Endothelial cell (in vitro differentiated cells): ENCODE measurements at regions not wholly inside any gene's neighbourhood (a gene's known extent, or its start where the extent isn't known, plus 50 kb on each side); places are given as distances from the start of the nearest gene placed in this dataset.

Experiments
- DNase-seq: peaks from one replicate; pipeline ENCODE4 v3.0.0; 2021; ENCODE audit warnings: low spot score
- H3K27ac Mint-ChIP-seq: one replicate; pipeline ENCODE4 v1.8.0; 2021; ENCODE audit warnings: mixed read lengths, inconsistent platforms; ENCODE audit not compliant: unreplicated experiment
- H3K27me3 Mint-ChIP-seq: one replicate; pipeline ENCODE4 v1.8.0; 2021; ENCODE audit warnings: mild to moderate bottlenecking, moderate library complexity, mixed read lengths, inconsistent platforms; ENCODE audit not compliant: unreplicated experiment
- H3K36me3 Mint-ChIP-seq: one replicate; pipeline ENCODE4 v1.8.0; 2021; ENCODE audit warnings: mild to moderate bottlenecking, low read depth, mixed read lengths, inconsistent platforms; ENCODE audit not compliant: unreplicated experiment
- H3K4me1 Mint-ChIP-seq: one replicate; pipeline ENCODE4 v1.8.0; 2021; ENCODE audit warnings: mild to moderate bottlenecking, mixed read lengths, inconsistent platforms; ENCODE audit not compliant: unreplicated experiment
- H3K4me3 Mint-ChIP-seq: one replicate; pipeline ENCODE4 v1.8.0; 2021; ENCODE audit warnings: mild to moderate bottlenecking, mixed read lengths, inconsistent platforms; ENCODE audit not compliant: unreplicated experiment
- H3K9me3 Mint-ChIP-seq: one replicate; pipeline ENCODE4 v1.8.0; 2021; ENCODE audit warnings: mixed read lengths, inconsistent platforms; ENCODE audit not compliant: unreplicated experiment
- CTCF ChIP-seq: fragments of 200-600 bp; sonication (generic); IDR thresholded peaks from one replicate; pipeline ENCODE4 v1.5.0; 2021; ENCODE audit warnings: antibody characterized with exemption; ENCODE audit not compliant: unreplicated experiment

- Mint-ChIP-seq H3K4me1 (no peaks in the 10 kb centered on the region), H3K27ac (no peak overlapping the region), H3K9me3 (no peaks in the 10 kb centered on the region), H3K36me3 (no peaks in the 10 kb centered on the region), H3K27me3 (no peaks in the 10 kb centered on the region), H3K4me3 (no peak overlapping the region)
- DNase-seq, result no peak
- no peak for TF ChIP-seq CTCF
These were observed 920.4 kb upstream of the GJE1 start for GRCh38 chr6:141212296-141212695.

- no peak overlapping the region for H3K4me3 Mint-ChIP-seq
- no peaks in the 10 kb centered on the region for H3K27me3 Mint-ChIP-seq
- no peak for TF ChIP-seq CTCF
- DNase-seq, result no peak
- H3K9me3 Mint-ChIP-seq, result no peaks in the 10 kb centered on the region
- H3K36me3 Mint-ChIP-seq, result no peaks in the 10 kb centered on the region
- H3K4me1 Mint-ChIP-seq, result no peaks in the 10 kb centered on the region
- H3K27ac Mint-ChIP-seq, result no peak overlapping the region
These were observed 920.9 kb upstream of the GJE1 start for GRCh38 chr6:141211845-141212244.

GRCh38 chr6:141210901-141211300, 921.8 kb upstream of the GJE1 start:
- no peak for TF ChIP-seq CTCF
- no peaks in the 10 kb centered on the region for H3K9me3 Mint-ChIP-seq
- no peaks in the 10 kb centered on the region for H3K27me3 Mint-ChIP-seq
- DNase-seq, result no peak
- no peak overlapping the region for H3K27ac Mint-ChIP-seq
- H3K36me3 Mint-ChIP-seq, result no peaks in the 10 kb centered on the region
- H3K4me1 Mint-ChIP-seq, result no peaks in the 10 kb centered on the region
- H3K4me3 Mint-ChIP-seq, result no peak overlapping the region

- no peak overlapping the region for H3K4me3 Mint-ChIP-seq
- H3K27ac Mint-ChIP-seq, result no peak overlapping the region
- DNase-seq, result no peak
- H3K36me3 Mint-ChIP-seq, result no peaks in the 10 kb centered on the region
- H3K27me3 Mint-ChIP-seq, result peaks cover 1% of the 10 kb centered on the region
- no peaks in the 10 kb centered on the region for H3K9me3 Mint-ChIP-seq
- H3K4me1 Mint-ChIP-seq, result no peaks in the 10 kb centered on the region
- no peak for TF ChIP-seq CTCF
These were observed 922.8 kb upstream of the GJE1 start for GRCh38 chr6:141209890-141210289.

- TF ChIP-seq CTCF, result no peak
- Mint-ChIP-seq H3K9me3 (no peaks in the 10 kb centered on the region), H3K4me3 (no peak overlapping the region), H3K4me1 (no peaks in the 10 kb centered on the region), H3K36me3 (no peaks in the 10 kb centered on the region), H3K27ac (no peak overlapping the region), H3K27me3 (peaks cover 1% of the 10 kb centered on the region)
- no peak for DNase-seq
These were observed 924.6 kb upstream of the GJE1 start for GRCh38 chr6:141208101-141208500.
